ENCODE measurements at regions not wholly inside any gene's neighbourhood (a gene's known extent, or its start where the extent isn't known, plus 50 kb on each side); places are given as distances from the start of the nearest gene placed in this dataset.

GRCh38 chr7:25864511-25864910 lies 287.5 kb upstream of the NFE2L3 start:
- H3K27ac ChIP-seq: no peak overlapping the region
- intact Hi-C loops (cut with DNase I; ENCODE audit: low total_unique reads): no loop called here
- H3K36me3 ChIP-seq: no peaks in the 10 kb centered on the region
- DNase-seq (ENCODE audit: low spot score in 2 of 2): no peak
- TF ChIP-seq POLR2AphosphoS5 (IDR thresholded peaks at IDR 0.05) (no peak), CTCF (IDR thresholded peaks at IDR 0.05) (no peak), POLR2A (IDR thresholded peaks at IDR 0.05) (no peak)
- peaks cover 3 to 14% of the 10 kb centered on the region in 2 donors for H3K9me3 ChIP-seq
- H3K4me3 ChIP-seq: no peak overlapping the region
- peaks cover 0 to 100% of the 10 kb centered on the region in 2 donors for H3K27me3 ChIP-seq
- H3K4me1 ChIP-seq: no peaks in the 10 kb centered on the region

GRCh38 chr7:25864943-25865751 lies 286.9 kb upstream of the NFE2L3 start:
- TF ChIP-seq POLR2A (IDR thresholded peaks at IDR 0.05) (no peak), POLR2AphosphoS5 (IDR thresholded peaks at IDR 0.05) (no peak), CTCF (IDR thresholded peaks at IDR 0.05) (no peak)
- Histone ChIP-seq H3K27me3 (peaks cover 0 to 100% of the 10 kb centered on the region in 2 donors), H3K9me3 (peaks cover 3 to 14% of the 10 kb centered on the region in 2 donors), H3K4me1 (no peaks in the 10 kb centered on the region), H3K4me3 (no peak overlapping the region), H3K36me3 (no peaks in the 10 kb centered on the region), H3K27ac (no peak overlapping the region)
- no peak for DNase-seq (ENCODE audit: low spot score in 2 of 2)
- intact Hi-C loops (cut with DNase I; ENCODE audit: low total_unique reads): no loop called here

- no peaks in the 10 kb centered on the region for H3K36me3 ChIP-seq
- H3K9me3 ChIP-seq: no peaks in the 10 kb centered on the region
- H3K4me1 ChIP-seq: no peaks in the 10 kb centered on the region
- no peak overlapping the region for H3K4me3 ChIP-seq
- no peak for DNase-seq (ENCODE audit: low spot score in 2 of 2)
- no peak for TF ChIP-seq POLR2A (IDR thresholded peaks at IDR 0.05)
- intact Hi-C loops (cut with DNase I; ENCODE audit: low total_unique reads): no loop called here
- peaks cover 0 to 86% of the 10 kb centered on the region in 2 donors for H3K27me3 ChIP-seq
- H3K27ac ChIP-seq: no peak overlapping the region
Observed at GRCh38 chr7:25868509-25868908, 283.5 kb upstream of the NFE2L3 start.

DNA sequence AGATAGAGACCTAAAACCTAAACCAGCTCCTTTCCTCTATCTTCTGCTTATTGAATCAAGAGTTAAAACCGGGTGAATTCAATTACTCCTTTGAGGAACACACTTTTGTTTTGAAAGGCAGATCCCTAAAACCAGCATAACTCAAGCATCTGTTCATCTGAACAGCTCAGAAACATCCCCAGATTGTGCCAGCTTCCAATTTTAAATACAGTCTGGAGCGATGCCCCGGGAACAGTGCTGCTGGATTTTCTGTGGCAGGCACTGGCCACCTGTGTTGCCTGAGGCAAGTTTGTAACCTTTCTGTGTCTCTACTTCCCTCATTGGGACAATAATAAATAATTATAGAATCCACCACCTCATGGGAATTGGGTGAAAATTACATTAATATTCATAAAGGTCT lies 281.4 kb upstream of the NFE2L3 start:
- no peaks in the 10 kb centered on the region for H3K4me1 ChIP-seq
- H3K4me3 ChIP-seq: no peak overlapping the region
- TF ChIP-seq POLR2AphosphoS5 (IDR thresholded peaks at IDR 0.05) (no peak), CTCF (IDR thresholded peaks at IDR 0.05) (no peak), POLR2A (IDR thresholded peaks at IDR 0.05) (no peak)
- no peaks in the 10 kb centered on the region for H3K36me3 ChIP-seq
- no peak overlapping the region for H3K27ac ChIP-seq
- no peaks in the 10 kb centered on the region for H3K9me3 ChIP-seq
- no peak for DNase-seq (ENCODE audit: low spot score in 2 of 2)
- H3K27me3 ChIP-seq: peaks cover 0 to 83% of the 10 kb centered on the region in 2 donors
- intact Hi-C loops (cut with DNase I; ENCODE audit: low total_unique reads): no loop called here

DNA sequence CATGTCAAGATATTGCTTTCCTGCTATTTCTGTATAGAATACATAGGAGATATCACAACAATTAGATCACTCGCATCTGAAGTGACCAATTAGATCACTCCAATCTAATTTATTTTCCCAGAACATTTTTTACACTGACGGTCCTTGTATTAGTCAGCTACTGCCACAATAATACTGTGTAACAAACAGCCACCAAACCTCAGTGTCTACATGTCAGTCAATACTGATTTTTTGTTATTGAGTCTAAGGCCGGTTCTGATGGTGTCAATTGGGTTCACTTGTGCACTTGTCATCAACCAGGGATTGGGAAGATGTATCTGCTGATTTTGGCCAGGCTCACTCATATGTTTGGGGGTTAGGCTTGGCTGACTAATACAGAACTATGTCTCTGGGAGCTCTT lies 275.9 kb upstream of the NFE2L3 start:
- no peaks in the 10 kb centered on the region for H3K4me1 ChIP-seq
- TF ChIP-seq POLR2A (IDR thresholded peaks at IDR 0.05) (no peak), POLR2AphosphoS5 (IDR thresholded peaks at IDR 0.05) (no peak), CTCF (IDR thresholded peaks at IDR 0.05) (no peak)
- H3K36me3 ChIP-seq: no peaks in the 10 kb centered on the region
- intact Hi-C loops (cut with DNase I; ENCODE audit: low total_unique reads): no loop called here
- no peak overlapping the region for H3K27ac ChIP-seq
- H3K4me3 ChIP-seq: no peak overlapping the region
- H3K27me3 ChIP-seq: peaks cover 0 to 50% of the 10 kb centered on the region in 2 donors
- H3K9me3 ChIP-seq: no peaks in the 10 kb centered on the region
- no peak for DNase-seq (ENCODE audit: low spot score in 2 of 2)

Data from breast epithelium (tissue), 4 donors.